ENCODE measurements at regions not wholly inside any gene's neighbourhood (a gene's known extent, or its start where the extent isn't known, plus 50 kb on each side); places are given as distances from the start of the nearest gene placed in this dataset.

DNA sequence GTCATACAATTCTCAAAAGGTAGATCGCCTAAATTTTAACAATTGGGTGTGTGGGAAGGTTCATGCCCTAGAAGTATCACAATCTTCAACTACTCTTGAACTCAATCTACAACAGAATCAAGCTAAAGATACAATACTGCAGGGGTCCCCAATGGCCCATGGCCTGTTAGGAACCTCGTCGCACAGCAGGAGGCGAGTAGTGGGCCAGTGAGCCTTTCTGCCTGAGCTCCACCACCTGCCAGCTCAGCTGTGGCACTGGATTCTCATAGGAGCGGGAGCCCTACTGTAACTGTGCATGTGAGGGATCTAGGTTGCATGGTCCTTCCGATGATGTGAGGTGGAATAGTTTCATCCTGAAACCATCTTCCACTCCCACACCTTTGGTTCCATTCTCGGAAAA lies 230.6 kb downstream of the KLF12 start:
- ChIA-PET POLR2A (ENCODE audit: low non-redundant PET) (no interaction called here), CTCF (no interaction called here)
- no peak for DNase-seq (ENCODE audit: low spot score)
- H3K27ac ChIP-seq, result no peak overlapping the region
- TF ChIP-seq CTCF (conservative IDR thresholded peaks at IDR 0.05; ENCODE audit: low read depth), result no peak

DNA sequence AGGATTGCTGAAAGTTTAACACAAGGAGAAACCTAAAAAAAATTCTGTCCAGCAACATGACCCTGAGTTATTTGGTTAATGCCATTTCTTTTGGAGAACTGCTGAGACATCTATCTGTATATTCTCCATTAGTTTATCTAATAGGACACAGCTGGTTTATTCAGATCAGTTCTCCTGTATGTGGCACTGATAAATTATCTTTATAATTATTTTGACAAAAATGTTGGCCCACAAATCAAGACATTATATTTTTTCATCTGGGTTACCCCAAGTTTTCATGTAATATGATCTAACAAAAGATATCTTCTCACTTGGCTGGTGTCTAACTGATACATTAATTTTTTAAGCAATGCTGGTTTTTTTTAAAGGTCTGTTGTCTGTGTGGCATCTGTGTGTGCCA lies 231.4 kb downstream of the KLF12 start:
- H3K27ac ChIP-seq, result no peak overlapping the region
- ChIA-PET CTCF (no interaction called here), POLR2A (ENCODE audit: low non-redundant PET) (no interaction called here)
- DNase-seq (ENCODE audit: low spot score), result no peak
- no peak for TF ChIP-seq CTCF (conservative IDR thresholded peaks at IDR 0.05; ENCODE audit: low read depth)

DNA sequence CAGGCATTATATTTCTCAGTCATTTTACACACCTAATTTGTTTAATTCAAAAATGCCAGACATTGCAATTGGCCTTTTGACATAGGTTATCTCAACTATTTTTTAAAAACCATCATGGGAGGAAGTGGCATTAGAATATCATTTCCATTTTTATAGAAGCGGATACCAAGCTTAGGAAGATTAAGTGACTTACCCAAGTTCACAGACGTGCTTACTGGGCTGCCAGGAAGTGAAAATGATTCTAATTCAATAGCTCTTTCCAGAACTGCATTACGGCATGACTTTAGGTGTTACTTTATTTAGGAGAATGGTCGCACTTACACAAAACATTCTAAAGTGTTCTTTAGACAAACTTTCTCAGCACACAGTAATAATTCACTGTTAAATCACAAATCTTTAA lies 231.9 kb downstream of the KLF12 start:
- no peak overlapping the region for H3K27ac ChIP-seq
- no peak for TF ChIP-seq CTCF (conservative IDR thresholded peaks at IDR 0.05; ENCODE audit: low read depth)
- DNase-seq (ENCODE audit: low spot score), result no peak
- ChIA-PET CTCF (no interaction called here), POLR2A (ENCODE audit: low non-redundant PET) (no interaction called here)

- TF ChIP-seq CTCF (conservative IDR thresholded peaks at IDR 0.05; ENCODE audit: low read depth), result no peak
- no peak for DNase-seq (ENCODE audit: low spot score)
- POLR2A ChIA-PET (ENCODE audit: low non-redundant PET), result no interaction called here
- no peak overlapping the region for H3K27ac ChIP-seq
- CTCF ChIA-PET, result no interaction called here
Measured at GRCh38 chr13:73901324-73902068, 232.7 kb downstream of the KLF12 start.

DNA sequence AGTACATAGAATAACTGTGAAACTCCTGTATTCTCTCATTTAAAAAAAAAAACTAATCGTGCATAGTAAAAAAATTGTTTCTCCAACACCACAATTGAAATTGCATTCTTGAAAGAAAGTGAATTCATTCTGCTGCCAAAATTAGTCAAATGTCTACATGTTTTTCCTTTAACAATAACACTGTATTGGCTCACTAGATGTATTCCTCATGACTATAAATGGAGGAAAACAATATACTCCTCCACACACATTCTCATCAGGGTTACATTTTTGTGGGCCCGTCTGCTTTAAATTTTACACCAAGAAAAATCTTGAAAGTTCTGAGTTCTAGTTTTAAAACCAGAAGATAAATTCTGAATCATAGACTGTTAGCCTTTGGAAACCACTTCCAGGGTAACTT lies 233.6 kb downstream of the KLF12 start:
- ChIA-PET CTCF (no interaction called here), POLR2A (ENCODE audit: low non-redundant PET) (no interaction called here)
- no peak for DNase-seq (ENCODE audit: low spot score)
- no peak for TF ChIP-seq CTCF (conservative IDR thresholded peaks at IDR 0.05; ENCODE audit: low read depth)
- H3K27ac ChIP-seq, result no peak overlapping the region

DNA sequence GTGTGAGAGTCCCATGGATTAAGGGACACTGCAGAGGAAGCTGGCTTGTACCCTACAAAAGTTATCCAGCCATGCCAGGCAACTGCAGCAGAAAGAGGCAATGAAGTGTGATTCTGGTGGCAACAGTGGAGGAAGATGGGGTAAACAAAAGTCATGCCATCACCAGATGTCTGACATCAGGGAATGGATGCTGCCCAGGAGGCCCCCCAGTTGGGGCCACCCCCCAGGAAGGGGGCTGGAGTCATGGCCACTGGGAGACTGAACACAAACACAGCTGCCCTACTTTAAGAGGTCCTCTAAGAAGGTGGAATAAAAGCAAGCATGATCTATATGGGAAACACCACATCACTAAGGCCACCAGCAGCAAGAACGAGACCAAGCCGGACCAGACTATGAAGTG lies 235.3 kb downstream of the KLF12 start:
- CTCF ChIA-PET, result no interaction called here
- POLR2A ChIA-PET (ENCODE audit: low non-redundant PET), result no interaction called here
- H3K27ac ChIP-seq, result no peak overlapping the region

More for the DNA sequence above, 235.3 kb downstream of the KLF12 start:
- DNase-seq (ENCODE audit: low spot score), result no peak
- TF ChIP-seq CTCF (conservative IDR thresholded peaks at IDR 0.05; ENCODE audit: low read depth), result no peak

Measured in RWPE1 (cell line).